AG04449 (cell line): ENCODE measurements at regions not wholly inside any gene's neighbourhood (a gene's known extent, or its start where the extent isn't known, plus 50 kb on each side); places are given as distances from the start of the nearest gene placed in this dataset.

ENCODE experiments used
- CTCF ChIA-PET: fragments of 350-600 bp; formaldehyde crosslinking; extraction: SDS; loops from one replicate; lab custom pipeline; 2021; ENCODE audit warnings: antibody characterized with exemption; lab: Yijun Ruan, JAX
- POLR2A ChIA-PET: fragments of 400-600, 350-600 bp; formaldehyde crosslinking; extraction: SDS; loops from one replicate; lab custom pipeline; 2020; ENCODE audit warnings: antibody characterized with exemption, inconsistent platforms; lab: Yijun Ruan, JAX
- DNase-seq: peaks from one replicate; pipeline ENCODE4 v3.0.0-alpha.2; 2010; ENCODE audit warnings: low read depth, low spot score
- H3K4me3 ChIP-seq: 2 replicates; pipeline ENCODE4 v1.5.1; 2011; ENCODE audit warnings: low read depth, mild to moderate bottlenecking, control low read depth, low read length
- TF ChIP-seq, protein P1 (sequence below): IDR thresholded peaks from one replicate; pipeline ENCODE4 v1.5.1; 2011; ENCODE audit warnings: mild to moderate bottlenecking, moderate library complexity, low read length, control low read depth, inconsistent platforms; ENCODE audit not compliant: insufficient read depth; ENCODE audit errors: missing control alignments

- POLR2A ChIA-PET, result no interaction called here
- TF ChIP-seq, protein P1, sequence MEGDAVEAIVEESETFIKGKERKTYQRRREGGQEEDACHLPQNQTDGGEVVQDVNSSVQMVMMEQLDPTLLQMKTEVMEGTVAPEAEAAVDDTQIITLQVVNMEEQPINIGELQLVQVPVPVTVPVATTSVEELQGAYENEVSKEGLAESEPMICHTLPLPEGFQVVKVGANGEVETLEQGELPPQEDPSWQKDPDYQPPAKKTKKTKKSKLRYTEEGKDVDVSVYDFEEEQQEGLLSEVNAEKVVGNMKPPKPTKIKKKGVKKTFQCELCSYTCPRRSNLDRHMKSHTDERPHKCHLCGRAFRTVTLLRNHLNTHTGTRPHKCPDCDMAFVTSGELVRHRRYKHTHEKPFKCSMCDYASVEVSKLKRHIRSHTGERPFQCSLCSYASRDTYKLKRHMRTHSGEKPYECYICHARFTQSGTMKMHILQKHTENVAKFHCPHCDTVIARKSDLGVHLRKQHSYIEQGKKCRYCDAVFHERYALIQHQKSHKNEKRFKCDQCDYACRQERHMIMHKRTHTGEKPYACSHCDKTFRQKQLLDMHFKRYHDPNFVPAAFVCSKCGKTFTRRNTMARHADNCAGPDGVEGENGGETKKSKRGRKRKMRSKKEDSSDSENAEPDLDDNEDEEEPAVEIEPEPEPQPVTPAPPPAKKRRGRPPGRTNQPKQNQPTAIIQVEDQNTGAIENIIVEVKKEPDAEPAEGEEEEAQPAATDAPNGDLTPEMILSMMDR, result no peak
- DNase-seq, result no peak
- no peak overlapping the region for H3K4me3 ChIP-seq
- CTCF ChIA-PET, result no interaction called here
Observed at GRCh38 chr4:187413564-187414358, 581.8 kb upstream of the ZFP42 start.

- ChIA-PET CTCF (no interaction called here), POLR2A (no interaction called here)
- H3K4me3 ChIP-seq, result no peak overlapping the region
- DNase-seq, result no peak
- TF ChIP-seq, protein P1, result no peak
Observed at GRCh38 chr4:187414716-187415115, 580.9 kb upstream of the ZFP42 start.

GRCh38 chr4:187415231-187415630 lies 580.3 kb upstream of the ZFP42 start:
- CTCF ChIA-PET, result no interaction called here
- TF ChIP-seq, protein P1, result no peak
- no peak for DNase-seq
- POLR2A ChIA-PET, result no interaction called here
- H3K4me3 ChIP-seq, result no peak overlapping the region

DNA sequence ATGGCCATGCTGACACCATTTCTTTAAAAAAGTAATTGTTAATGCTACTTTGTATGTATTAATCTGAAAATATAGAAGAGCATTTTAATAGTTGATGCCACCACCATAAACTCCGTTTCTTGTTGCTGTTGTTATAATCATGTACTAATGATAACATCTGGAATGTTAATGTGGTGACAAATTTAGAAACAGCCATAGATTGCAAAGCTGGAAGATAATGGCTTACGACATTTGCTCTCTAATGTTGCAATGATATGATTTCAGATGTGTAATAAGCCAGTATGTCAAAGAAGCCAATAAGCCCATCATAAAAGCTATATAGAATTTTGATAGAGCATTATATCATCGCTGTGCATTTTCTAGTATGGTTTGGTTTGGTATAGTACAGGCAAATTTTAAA lies 579.4 kb upstream of the ZFP42 start:
- no peak overlapping the region for H3K4me3 ChIP-seq
- DNase-seq, result no peak
- ChIA-PET CTCF (no interaction called here), POLR2A (no interaction called here)
- TF ChIP-seq, protein P1, result no peak

DNA sequence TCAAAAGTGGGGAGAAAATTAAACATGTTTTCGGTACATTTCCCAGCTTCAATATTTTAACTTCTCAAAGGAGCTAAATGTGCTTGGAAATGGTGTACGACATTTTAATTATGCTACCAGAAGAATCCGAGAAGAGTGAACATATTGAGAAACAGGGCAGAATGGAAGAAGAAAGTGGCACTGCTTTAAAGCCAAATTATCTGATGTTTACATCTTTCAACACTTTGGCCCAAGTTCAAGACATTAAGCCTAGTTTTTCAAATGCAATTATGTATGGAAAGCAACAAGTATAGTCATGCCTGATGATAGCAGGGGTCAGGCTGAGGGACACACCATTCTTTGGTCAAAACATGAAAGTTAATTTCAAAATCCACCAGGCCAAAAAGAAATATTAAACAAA lies 577.9 kb upstream of the ZFP42 start:
- no peak for DNase-seq
- TF ChIP-seq, protein P1, result no peak
- POLR2A ChIA-PET, result no interaction called here
- CTCF ChIA-PET, result no interaction called here
- H3K4me3 ChIP-seq, result no peak overlapping the region

DNA sequence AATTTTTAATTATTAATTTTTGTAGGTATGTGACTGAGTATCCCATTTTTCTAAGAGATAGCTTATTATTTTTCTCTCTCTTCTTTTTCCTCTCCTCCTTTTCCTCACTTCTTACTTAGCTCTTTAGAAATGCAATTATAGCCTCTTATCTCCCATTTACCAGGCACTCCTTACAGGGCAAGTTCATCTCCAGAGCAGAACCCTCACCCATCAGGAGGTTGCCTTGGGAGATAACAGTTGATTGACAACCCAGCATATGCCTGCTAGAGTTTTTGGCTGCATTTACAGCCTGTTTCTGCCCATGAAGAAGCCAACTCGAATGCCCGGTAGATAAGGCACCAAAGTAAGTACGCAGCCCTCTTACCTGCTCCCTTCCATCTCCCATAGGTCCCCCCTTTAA lies 572.9 kb upstream of the ZFP42 start:
- POLR2A ChIA-PET, result no interaction called here
- DNase-seq, result no peak
- TF ChIP-seq, protein P1, result no peak
- H3K4me3 ChIP-seq, result no peak overlapping the region
- CTCF ChIA-PET, result no interaction called here
